Peyer's patch (tissue), 4 donors: ENCODE measurements at regions not wholly inside any gene's neighbourhood (a gene's known extent, or its start where the extent isn't known, plus 50 kb on each side); places are given as distances from the start of the nearest gene placed in this dataset.

ENCODE experiments used
- CTCF ChIP-seq, 6 experiments: fragments of 450-650 bp in 4 of 6; fragments of 200-600 bp in 2 of 6; sonication (generic) in 1 of 6; IDR thresholded peaks; one replicate each; pipeline ENCODE4 v1.5.1; 2017 to 2019; ENCODE audit warnings: antibody characterized with exemption in 6 of 6, mild to moderate bottlenecking in 3 of 6, moderate library complexity in 1 of 6
- POLR2A ChIP-seq, 2 donors: fragments of 450-650 bp; IDR thresholded peaks; one replicate each; pipeline ENCODE4 v1.5.1; 2017; ENCODE audit warnings: antibody characterized with exemption in 2 of 2, mild to moderate bottlenecking in 2 of 2, moderate library complexity in 2 of 2

GRCh38 chr6:16060039-16060438 lies 68.8 kb upstream of the MYLIP start:
- no peak for TF ChIP-seq CTCF (IDR thresholded peaks at IDR 0.05)
- TF ChIP-seq POLR2A (IDR thresholded peaks at IDR 0.05): no peak
